SK-N-SH (cell line): ENCODE measurements at regions not wholly inside any gene's neighbourhood (a gene's known extent, or its start where the extent isn't known, plus 50 kb on each side); places are given as distances from the start of the nearest gene placed in this dataset.

Experiments used
- CTCF ChIA-PET: fragments of 300-600, 350-600 bp; formaldehyde crosslinking; extraction: SDS; loops from one replicate; lab custom pipeline; 2021; lab: Yijun Ruan, JAX
- POLR2A ChIA-PET: fragments of 350-600 bp; sonication (Branson Sonifier 250); formaldehyde crosslinking; extraction: SDS; loops from one replicate; lab custom pipeline; 2020; ENCODE audit warnings: antibody characterized with exemption, inconsistent platforms; lab: Yijun Ruan, JAX
- DNase-seq: peaks from one replicate; pipeline ENCODE4 v3.0.0; 2012
- H2AFZ ChIP-seq: fragments of 200-600 bp; sonication (generic); 2 replicates; pipeline ENCODE4 v1.8.1; 2016; ENCODE audit warnings: antibody characterized with exemption, mild to moderate bottlenecking, low read depth
- H3F3A ChIP-seq: fragments of 200-600 bp; sonication (generic); replicated peaks from 2 replicates; pipeline ENCODE3; 2016; ENCODE audit warnings: antibody characterized with exemption, mild to moderate bottlenecking; ENCODE audit not compliant: insufficient read depth
- H3K27ac ChIP-seq, 2 experiments: fragments of 200-500 bp in 1 of 2; fragments of 200-600 bp in 1 of 2; sonication (Bioruptor generic) in 1 of 2; sonication (generic), shearing (Covaris generic) in 1 of 2; 2 replicates each; pipeline versions ENCODE4 v1.5.1 to v1.6.1; 2014 to 2016; ENCODE audit warnings: low read depth in 2 of 2, inconsistent platforms in 1 of 2, low read length in 1 of 2, mild to moderate bottlenecking in 1 of 2, mixed read lengths in 1 of 2
- H3K27me3 ChIP-seq: fragments of 200-600 bp; sonication (generic), shearing (Covaris generic); 2 replicates; pipeline ENCODE4 v1.6.1; 2016; ENCODE audit warnings: mixed run types; ENCODE audit not compliant: insufficient read depth
- H3K36me3 ChIP-seq, 2 experiments: fragments of 200-500 bp in 1 of 2; fragments of 200-600 bp in 1 of 2; sonication (Bioruptor generic) in 1 of 2; sonication (generic) in 1 of 2; replicated peaks in 1 of 2; 2 replicates each; pipeline versions ENCODE3 to v1.5.1; 2014 to 2016; ENCODE audit warnings: low read length in 1 of 2, mild to moderate bottlenecking in 1 of 2; ENCODE audit not compliant: insufficient read depth in 2 of 2, control insufficient read depth in 1 of 2
- H3K4me1 ChIP-seq, 2 experiments: fragments of 200-500 bp in 1 of 2; fragments of 200-600 bp in 1 of 2; sonication (Bioruptor generic) in 1 of 2; sonication (generic), shearing (Covaris generic) in 1 of 2; 2 replicates each; pipeline versions ENCODE4 v1.5.1 to v1.6.1; 2014 to 2016; ENCODE audit warnings: low read depth in 1 of 2, low read length in 1 of 2, mixed run types in 1 of 2; ENCODE audit not compliant: insufficient read depth in 2 of 2, control insufficient read depth in 1 of 2
- H3K4me2 ChIP-seq: fragments of 200-600 bp; sonication (generic), shearing (Covaris generic); 2 replicates; pipeline ENCODE4 v1.6.1; 2017; ENCODE audit warnings: mixed run types
- H3K4me3 ChIP-seq, 2 experiments: fragments of 200-500 bp in 1 of 2; fragments of 200-600 bp in 1 of 2; sonication (Bioruptor generic) in 1 of 2; sonication (generic), shearing (Covaris generic) in 1 of 2; 2 replicates each; pipeline versions ENCODE4 v1.5.1 to v1.8.1; 2014 to 2016; ENCODE audit warnings: low read depth in 2 of 2, inconsistent platforms in 1 of 2, low read length in 1 of 2, mild to moderate bottlenecking in 1 of 2, mixed read lengths in 1 of 2, moderate library complexity in 1 of 2
- H3K79me2 ChIP-seq: fragments of 200-600 bp; sonication (generic); 2 replicates; pipeline ENCODE4 v1.8.1; 2017; ENCODE audit warnings: mild to moderate bottlenecking; ENCODE audit not compliant: insufficient read depth
- H3K9ac ChIP-seq: fragments of 200-600 bp; sonication (generic); 2 replicates; pipeline ENCODE4 v1.6.1; 2017; ENCODE audit warnings: mixed run types
- H3K9me2 ChIP-seq: fragments of 200-600 bp; sonication (generic); 2 replicates; pipeline ENCODE4 v1.6.1; 2017; ENCODE audit warnings: mixed run types
- H3K9me3 ChIP-seq: fragments of 200-600 bp; sonication (generic); 2 replicates; pipeline ENCODE4 v1.6.1; 2017; ENCODE audit warnings: mixed run types, mild to moderate bottlenecking, moderate library complexity
- H4K20me1 ChIP-seq: fragments of 200-600 bp; sonication (generic); 2 replicates; pipeline ENCODE4 v1.6.1; 2017; ENCODE audit warnings: mild to moderate bottlenecking, mixed run types; ENCODE audit not compliant: insufficient read depth
- CHD2 ChIP-seq: fragments of 150-350 bp; IDR thresholded peaks from 2 replicates; pipeline ENCODE4 v1.6.1; 2018; ENCODE audit warnings: low read length; ENCODE audit not compliant: partially characterized antibody
- FOXJ3 ChIP-seq: sonication (generic); formaldehyde crosslinking; IDR thresholded peaks from 2 replicates; pipeline ENCODE4 v1.5.1; 2020; ENCODE audit warnings: mild to moderate bottlenecking, missing genetic modification reagents
- FOXM1 ChIP-seq: IDR thresholded peaks from 2 replicates; pipeline ENCODE4 v1.4.0; 2012; ENCODE audit warnings: low read depth, mild to moderate bottlenecking
- GABPA ChIP-seq: IDR thresholded peaks from 2 replicates; pipeline ENCODE4 v1.4.0; 2012; ENCODE audit warnings: low read depth, mild to moderate bottlenecking
- JUND ChIP-seq: IDR thresholded peaks from 2 replicates; pipeline ENCODE4 v1.4.0; 2012
- MXI1 ChIP-seq: IDR thresholded peaks from 2 replicates; pipeline ENCODE4 v1.6.1; 2012; ENCODE audit warnings: mild to moderate bottlenecking, low read depth, low read length, improper control_type of control experiment
- NFIC ChIP-seq: IDR thresholded peaks from 2 replicates; pipeline ENCODE4 v1.4.0; 2012; ENCODE audit warnings: borderline replicate concordance
- NRF1 ChIP-seq: IDR thresholded peaks from 2 replicates; pipeline ENCODE4 v1.6.1; 2012; ENCODE audit warnings: low read depth, mild to moderate bottlenecking, low read length
- POLR2AphosphoS5 ChIP-seq: IDR thresholded peaks from 2 replicates; pipeline ENCODE4 v1.6.1; 2012; ENCODE audit warnings: low read depth, low read length
- RCOR1 ChIP-seq: fragments of 150-350 bp; IDR thresholded peaks from 2 replicates; pipeline ENCODE4 v1.6.1; 2017; ENCODE audit warnings: antibody characterized with exemption, low read length
- SIN3A ChIP-seq: IDR thresholded peaks from 2 replicates; pipeline ENCODE4 v1.6.1; 2012; ENCODE audit warnings: low read depth, mild to moderate bottlenecking, low read length, moderate library complexity, borderline replicate concordance
- TAF1 ChIP-seq: IDR thresholded peaks from 2 replicates; pipeline ENCODE4 v1.6.1; 2012; ENCODE audit warnings: low read depth, mild to moderate bottlenecking, low read length, moderate library complexity, borderline replicate concordance
- TCF12 ChIP-seq: IDR thresholded peaks from 2 replicates; pipeline ENCODE4 v1.4.0; 2012
- TF ChIP-seq, protein P1 (sequence below): IDR thresholded peaks from 2 replicates; pipeline ENCODE4; 2012
- TF ChIP-seq, protein P2 (sequence below): fragments of 200-600 bp; sonication (generic); IDR thresholded peaks from 2 replicates; pipeline ENCODE4 v1.6.1; 2017; ENCODE audit warnings: antibody characterized with exemption, mild to moderate bottlenecking, moderate library complexity
- TF ChIP-seq, protein P3 (sequence below): IDR thresholded peaks from 2 replicates; pipeline ENCODE4 v1.4.0; 2012; ENCODE audit warnings: low read depth, borderline replicate concordance
- TF ChIP-seq, protein P4 (sequence below): fragments of 150-350 bp; IDR thresholded peaks from 2 replicates; pipeline ENCODE4 v1.6.1; 2016; ENCODE audit warnings: mild to moderate bottlenecking, low read depth, low read length
- TF ChIP-seq, protein P5 (sequence below): IDR thresholded peaks from 2 replicates; pipeline ENCODE4 v1.6.1; 2012; ENCODE audit warnings: mild to moderate bottlenecking, low read depth, low read length, moderate library complexity

DNA sequence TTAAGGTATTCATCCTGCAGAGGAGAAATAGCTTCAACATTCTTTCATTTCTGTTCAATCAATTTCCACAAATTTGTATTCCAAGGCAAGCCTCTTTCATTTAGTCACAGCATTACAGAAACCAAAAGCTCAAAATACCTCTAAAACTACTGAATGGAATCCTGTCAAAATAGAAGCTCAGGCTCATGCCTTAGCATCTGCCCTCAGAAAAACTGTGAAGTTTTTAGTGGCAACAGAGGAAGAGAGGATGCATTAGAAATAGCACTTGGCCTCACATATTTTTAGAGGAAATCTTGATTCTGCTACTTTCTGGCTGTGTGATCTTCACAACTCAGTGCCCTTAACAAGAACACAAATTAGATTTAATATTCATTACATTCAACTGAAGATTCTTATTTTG lies 69.1 kb upstream of the GALNT13 start:
- Histone ChIP-seq H3K79me2 (no peaks in the 10 kb centered on the region), H4K20me1 (no peaks in the 10 kb centered on the region), H3K36me3 (no peaks in the 10 kb centered on the region), H3K4me2 (no peak overlapping the region), H3F3A (no peaks in the 10 kb centered on the region), H3K9ac (no peak overlapping the region), H3K27me3 (no peaks in the 10 kb centered on the region), H3K4me1 (no peaks in the 10 kb centered on the region), H3K9me3 (no peaks in the 10 kb centered on the region), H2AFZ (no peak overlapping the region), H3K4me3 (no peak overlapping the region), H3K9me2 (no peaks in the 10 kb centered on the region), H3K27ac (no peak overlapping the region)
- TF ChIP-seq, protein P1, sequence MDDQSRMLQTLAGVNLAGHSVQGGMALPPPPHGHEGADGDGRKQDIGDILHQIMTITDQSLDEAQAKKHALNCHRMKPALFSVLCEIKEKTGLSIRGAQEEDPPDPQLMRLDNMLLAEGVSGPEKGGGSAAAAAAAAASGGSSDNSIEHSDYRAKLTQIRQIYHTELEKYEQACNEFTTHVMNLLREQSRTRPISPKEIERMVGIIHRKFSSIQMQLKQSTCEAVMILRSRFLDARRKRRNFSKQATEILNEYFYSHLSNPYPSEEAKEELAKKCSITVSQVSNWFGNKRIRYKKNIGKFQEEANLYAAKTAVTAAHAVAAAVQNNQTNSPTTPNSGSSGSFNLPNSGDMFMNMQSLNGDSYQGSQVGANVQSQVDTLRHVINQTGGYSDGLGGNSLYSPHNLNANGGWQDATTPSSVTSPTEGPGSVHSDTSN, result no peak
- TF ChIP-seq NFIC (no peak), RCOR1 (no peak), POLR2AphosphoS5 (no peak), JUND (no peak), GABPA (no peak), MXI1 (no peak), FOXJ3 (CRISPR knock-in tag) (no peak)
- TF ChIP-seq, protein P2, sequence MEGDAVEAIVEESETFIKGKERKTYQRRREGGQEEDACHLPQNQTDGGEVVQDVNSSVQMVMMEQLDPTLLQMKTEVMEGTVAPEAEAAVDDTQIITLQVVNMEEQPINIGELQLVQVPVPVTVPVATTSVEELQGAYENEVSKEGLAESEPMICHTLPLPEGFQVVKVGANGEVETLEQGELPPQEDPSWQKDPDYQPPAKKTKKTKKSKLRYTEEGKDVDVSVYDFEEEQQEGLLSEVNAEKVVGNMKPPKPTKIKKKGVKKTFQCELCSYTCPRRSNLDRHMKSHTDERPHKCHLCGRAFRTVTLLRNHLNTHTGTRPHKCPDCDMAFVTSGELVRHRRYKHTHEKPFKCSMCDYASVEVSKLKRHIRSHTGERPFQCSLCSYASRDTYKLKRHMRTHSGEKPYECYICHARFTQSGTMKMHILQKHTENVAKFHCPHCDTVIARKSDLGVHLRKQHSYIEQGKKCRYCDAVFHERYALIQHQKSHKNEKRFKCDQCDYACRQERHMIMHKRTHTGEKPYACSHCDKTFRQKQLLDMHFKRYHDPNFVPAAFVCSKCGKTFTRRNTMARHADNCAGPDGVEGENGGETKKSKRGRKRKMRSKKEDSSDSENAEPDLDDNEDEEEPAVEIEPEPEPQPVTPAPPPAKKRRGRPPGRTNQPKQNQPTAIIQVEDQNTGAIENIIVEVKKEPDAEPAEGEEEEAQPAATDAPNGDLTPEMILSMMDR, result no peak
- DNase-seq, result no peak
- ChIA-PET POLR2A (no interaction called here), CTCF (no interaction called here)

DNA sequence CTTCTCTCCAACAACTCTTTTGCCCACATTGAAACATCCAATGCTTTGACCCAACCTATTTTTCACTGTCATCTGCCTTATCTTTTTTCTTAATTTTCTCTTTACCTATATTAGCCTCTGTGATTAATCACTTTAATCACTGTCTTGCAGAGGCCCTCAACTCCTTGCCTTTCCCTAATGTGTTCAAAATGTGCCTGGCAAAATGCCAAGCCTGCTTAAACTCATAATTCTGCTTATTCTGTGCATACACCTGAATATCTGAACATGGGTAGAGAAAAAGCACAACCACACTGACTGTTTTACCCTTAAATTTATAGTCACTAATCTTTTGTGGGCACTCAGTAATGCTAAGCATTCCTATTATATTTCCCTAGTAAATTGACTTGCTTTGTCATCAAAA lies 63.0 kb upstream of the GALNT13 start:
- ChIA-PET CTCF (interaction anchor here (1.3 kb wide), 1 partner anchor 29 kb away, joined by 3 read pairs; no protein-coding TSS in a partner anchor), POLR2A (no interaction called here)
- H3K4me3 ChIP-seq, result no peak overlapping the region
- H3K9ac ChIP-seq, result no peak overlapping the region
- no peak for DNase-seq
- H3K9me2 ChIP-seq, result no peaks in the 10 kb centered on the region
- H3K36me3 ChIP-seq, result no peaks in the 10 kb centered on the region
- H3K4me2 ChIP-seq, result no peak overlapping the region
- TF ChIP-seq CHD2, result no peak
- TF ChIP-seq, protein P3, sequence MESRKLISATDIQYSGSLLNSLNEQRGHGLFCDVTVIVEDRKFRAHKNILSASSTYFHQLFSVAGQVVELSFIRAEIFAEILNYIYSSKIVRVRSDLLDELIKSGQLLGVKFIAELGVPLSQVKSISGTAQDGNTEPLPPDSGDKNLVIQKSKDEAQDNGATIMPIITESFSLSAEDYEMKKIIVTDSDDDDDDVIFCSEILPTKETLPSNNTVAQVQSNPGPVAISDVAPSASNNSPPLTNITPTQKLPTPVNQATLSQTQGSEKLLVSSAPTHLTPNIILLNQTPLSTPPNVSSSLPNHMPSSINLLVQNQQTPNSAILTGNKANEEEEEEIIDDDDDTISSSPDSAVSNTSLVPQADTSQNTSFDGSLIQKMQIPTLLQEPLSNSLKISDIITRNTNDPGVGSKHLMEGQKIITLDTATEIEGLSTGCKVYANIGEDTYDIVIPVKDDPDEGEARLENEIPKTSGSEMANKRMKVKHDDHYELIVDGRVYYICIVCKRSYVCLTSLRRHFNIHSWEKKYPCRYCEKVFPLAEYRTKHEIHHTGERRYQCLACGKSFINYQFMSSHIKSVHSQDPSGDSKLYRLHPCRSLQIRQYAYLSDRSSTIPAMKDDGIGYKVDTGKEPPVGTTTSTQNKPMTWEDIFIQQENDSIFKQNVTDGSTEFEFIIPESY, result no peak
- no peak for TF ChIP-seq FOXM1
- TF ChIP-seq, protein P4, sequence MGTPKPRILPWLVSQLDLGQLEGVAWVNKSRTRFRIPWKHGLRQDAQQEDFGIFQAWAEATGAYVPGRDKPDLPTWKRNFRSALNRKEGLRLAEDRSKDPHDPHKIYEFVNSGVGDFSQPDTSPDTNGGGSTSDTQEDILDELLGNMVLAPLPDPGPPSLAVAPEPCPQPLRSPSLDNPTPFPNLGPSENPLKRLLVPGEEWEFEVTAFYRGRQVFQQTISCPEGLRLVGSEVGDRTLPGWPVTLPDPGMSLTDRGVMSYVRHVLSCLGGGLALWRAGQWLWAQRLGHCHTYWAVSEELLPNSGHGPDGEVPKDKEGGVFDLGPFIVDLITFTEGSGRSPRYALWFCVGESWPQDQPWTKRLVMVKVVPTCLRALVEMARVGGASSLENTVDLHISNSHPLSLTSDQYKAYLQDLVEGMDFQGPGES, result no peak
- no peak for TF ChIP-seq SIN3A
- TF ChIP-seq, protein P5, sequence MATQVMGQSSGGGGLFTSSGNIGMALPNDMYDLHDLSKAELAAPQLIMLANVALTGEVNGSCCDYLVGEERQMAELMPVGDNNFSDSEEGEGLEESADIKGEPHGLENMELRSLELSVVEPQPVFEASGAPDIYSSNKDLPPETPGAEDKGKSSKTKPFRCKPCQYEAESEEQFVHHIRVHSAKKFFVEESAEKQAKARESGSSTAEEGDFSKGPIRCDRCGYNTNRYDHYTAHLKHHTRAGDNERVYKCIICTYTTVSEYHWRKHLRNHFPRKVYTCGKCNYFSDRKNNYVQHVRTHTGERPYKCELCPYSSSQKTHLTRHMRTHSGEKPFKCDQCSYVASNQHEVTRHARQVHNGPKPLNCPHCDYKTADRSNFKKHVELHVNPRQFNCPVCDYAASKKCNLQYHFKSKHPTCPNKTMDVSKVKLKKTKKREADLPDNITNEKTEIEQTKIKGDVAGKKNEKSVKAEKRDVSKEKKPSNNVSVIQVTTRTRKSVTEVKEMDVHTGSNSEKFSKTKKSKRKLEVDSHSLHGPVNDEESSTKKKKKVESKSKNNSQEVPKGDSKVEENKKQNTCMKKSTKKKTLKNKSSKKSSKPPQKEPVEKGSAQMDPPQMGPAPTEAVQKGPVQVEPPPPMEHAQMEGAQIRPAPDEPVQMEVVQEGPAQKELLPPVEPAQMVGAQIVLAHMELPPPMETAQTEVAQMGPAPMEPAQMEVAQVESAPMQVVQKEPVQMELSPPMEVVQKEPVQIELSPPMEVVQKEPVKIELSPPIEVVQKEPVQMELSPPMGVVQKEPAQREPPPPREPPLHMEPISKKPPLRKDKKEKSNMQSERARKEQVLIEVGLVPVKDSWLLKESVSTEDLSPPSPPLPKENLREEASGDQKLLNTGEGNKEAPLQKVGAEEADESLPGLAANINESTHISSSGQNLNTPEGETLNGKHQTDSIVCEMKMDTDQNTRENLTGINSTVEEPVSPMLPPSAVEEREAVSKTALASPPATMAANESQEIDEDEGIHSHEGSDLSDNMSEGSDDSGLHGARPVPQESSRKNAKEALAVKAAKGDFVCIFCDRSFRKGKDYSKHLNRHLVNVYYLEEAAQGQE, result no peak
- TF ChIP-seq TAF1, result no peak
- no peak for TF ChIP-seq POLR2AphosphoS5
- no peak for TF ChIP-seq NRF1
- no peak for TF ChIP-seq RCOR1
- no peak for TF ChIP-seq TCF12
- no peak for TF ChIP-seq FOXJ3 (CRISPR knock-in tag)
- no peaks in the 10 kb centered on the region for H3K79me2 ChIP-seq
- H3K9me3 ChIP-seq, result no peaks in the 10 kb centered on the region; the same call in 1 of the 2 replicates
- H3F3A ChIP-seq, result no peaks in the 10 kb centered on the region
- no peaks in the 10 kb centered on the region for H3K4me1 ChIP-seq
- no peaks in the 10 kb centered on the region for H4K20me1 ChIP-seq
- H2AFZ ChIP-seq, result no peak overlapping the region
- H3K27me3 ChIP-seq, result no peaks in the 10 kb centered on the region
- H3K27ac ChIP-seq, result no peak overlapping the region
